ENCODE measurements at regions not wholly inside any gene's neighbourhood (a gene's known extent, or its start where the extent isn't known, plus 50 kb on each side); places are given as distances from the start of the nearest gene placed in this dataset.

DNA sequence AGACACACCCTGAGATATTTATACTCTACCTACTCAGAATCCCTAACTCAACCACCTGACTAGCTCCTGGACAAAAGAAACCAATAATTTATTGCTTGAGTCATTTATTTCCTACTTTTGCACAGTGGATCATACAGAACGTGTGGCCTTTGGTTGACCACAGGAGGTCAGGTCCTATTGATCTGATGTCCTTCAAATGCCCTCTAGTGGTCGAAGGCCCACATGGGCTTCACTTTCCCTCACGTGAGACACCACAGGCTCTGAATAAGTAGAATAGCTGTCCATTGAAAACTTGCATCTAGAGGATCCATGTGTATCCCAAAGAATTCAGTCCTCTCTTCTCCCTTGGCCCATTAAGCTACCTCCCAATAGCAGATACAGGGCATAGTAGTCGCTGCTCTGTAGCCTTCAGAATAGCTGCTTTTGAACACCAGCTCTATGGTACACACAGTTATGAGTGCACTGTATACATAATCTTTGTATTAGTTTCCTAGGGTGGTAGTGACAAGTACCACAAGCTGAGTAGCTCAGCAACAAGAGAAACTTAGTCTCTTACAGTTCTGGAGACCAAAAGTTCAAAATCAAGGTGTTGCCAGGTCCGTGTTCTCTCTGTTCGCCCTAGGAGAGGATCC is 177.6 kb upstream of the SMARCA2 start:
- FAIRE-seq (no peak), DNase-seq (ENCODE audit: low read depth, low spot score) (no peak)
- POLR2A ChIA-PET, result no interaction called here
- CTCF ChIA-PET, result no interaction called here
- no peaks in the 10 kb centered on the region for H3K27me3 ChIP-seq (ENCODE audit: control insufficient read depth in 2 of 2, insufficient read depth in 2 of 2, low read length in 2 of 2)
- no peaks in the 10 kb centered on the region for H3K9me1 ChIP-seq (replicated peaks; ENCODE audit: control insufficient read depth, extremely low read depth, insufficient read depth, low read length)
- no peak overlapping the region for H2AFZ ChIP-seq (ENCODE audit: low read depth, low read length)
- H3K27ac ChIP-seq (ENCODE audit: insufficient read depth, low read depth, low read length), result no peak overlapping the region
- no peak overlapping the region for H3K4me2 ChIP-seq (ENCODE audit: insufficient read depth, low read length)
- BruUV-seq (replicated peaks), result no TSS peak
- H3K36me3 ChIP-seq (ENCODE audit: control insufficient read depth in 2 of 2, extremely low read depth in 1 of 2, insufficient read depth in 2 of 2, low read length in 2 of 2), result no peaks in the 10 kb centered on the region
- TF ChIP-seq, protein P1, sequence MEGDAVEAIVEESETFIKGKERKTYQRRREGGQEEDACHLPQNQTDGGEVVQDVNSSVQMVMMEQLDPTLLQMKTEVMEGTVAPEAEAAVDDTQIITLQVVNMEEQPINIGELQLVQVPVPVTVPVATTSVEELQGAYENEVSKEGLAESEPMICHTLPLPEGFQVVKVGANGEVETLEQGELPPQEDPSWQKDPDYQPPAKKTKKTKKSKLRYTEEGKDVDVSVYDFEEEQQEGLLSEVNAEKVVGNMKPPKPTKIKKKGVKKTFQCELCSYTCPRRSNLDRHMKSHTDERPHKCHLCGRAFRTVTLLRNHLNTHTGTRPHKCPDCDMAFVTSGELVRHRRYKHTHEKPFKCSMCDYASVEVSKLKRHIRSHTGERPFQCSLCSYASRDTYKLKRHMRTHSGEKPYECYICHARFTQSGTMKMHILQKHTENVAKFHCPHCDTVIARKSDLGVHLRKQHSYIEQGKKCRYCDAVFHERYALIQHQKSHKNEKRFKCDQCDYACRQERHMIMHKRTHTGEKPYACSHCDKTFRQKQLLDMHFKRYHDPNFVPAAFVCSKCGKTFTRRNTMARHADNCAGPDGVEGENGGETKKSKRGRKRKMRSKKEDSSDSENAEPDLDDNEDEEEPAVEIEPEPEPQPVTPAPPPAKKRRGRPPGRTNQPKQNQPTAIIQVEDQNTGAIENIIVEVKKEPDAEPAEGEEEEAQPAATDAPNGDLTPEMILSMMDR (IDR thresholded peaks at IDR 0.05; ENCODE audit: extremely low read depth in 1 of 2, insufficient read depth in 1 of 2, low read depth in 1 of 2, low read length in 2 of 2), result peak in 1 of 2 donors; percentile 13
- no peak for TF ChIP-seq GATA2 (IDR thresholded peaks at IDR 0.05; ENCODE audit: insufficient read depth, insufficient read length, low read depth, low read length)
- H4K20me1 ChIP-seq (replicated peaks; ENCODE audit: control insufficient read depth, extremely low read depth, insufficient read depth, low read length), result no peaks in the 10 kb centered on the region
- no peaks in the 10 kb centered on the region for H3K9me3 ChIP-seq (replicated peaks; ENCODE audit: control insufficient read depth, insufficient read depth, low read length)
- no peaks in the 10 kb centered on the region for H3K4me1 ChIP-seq (ENCODE audit: control insufficient read depth, extremely low read depth, insufficient read depth, low read length)
- H3K79me2 ChIP-seq (ENCODE audit: control insufficient read depth, insufficient read depth, low read length), result no peaks in the 10 kb centered on the region
- H3K4me3 ChIP-seq (replicated peaks in 1 of 3; ENCODE audit: insufficient read depth in 1 of 3, low read depth in 1 of 3, low read length in 3 of 3), result no peak overlapping the region
- dilution Hi-C loops (cut with MboI; ENCODE audit: extremely low pct_ligation_motif_present, low sequenced_read_pairs), result no loop called here
- intact Hi-C loops (cut with micrococcal nuclease), result no loop called here
- no peak overlapping the region for H3K9ac ChIP-seq (replicated peaks; ENCODE audit: extremely low read depth, insufficient read depth, low read length)

DNA sequence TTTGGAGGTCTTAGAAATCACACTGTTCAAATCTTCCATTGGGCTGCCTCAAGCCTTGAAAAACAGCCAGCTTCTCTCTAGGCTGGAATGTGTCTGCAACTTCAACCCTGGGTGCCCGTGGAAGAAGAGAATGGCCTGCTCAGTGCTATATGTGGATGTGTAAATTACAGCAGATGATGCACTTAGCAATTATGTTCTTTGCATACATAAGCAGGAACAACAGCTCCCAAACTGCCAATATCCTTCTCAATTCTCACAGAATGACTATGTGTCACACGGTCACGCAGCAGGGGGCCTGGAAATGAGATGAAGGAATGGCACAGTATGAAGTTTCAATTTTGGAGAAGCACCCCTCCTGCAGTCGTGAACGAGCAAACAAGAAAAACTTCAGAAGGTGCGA is 175.2 kb upstream of the SMARCA2 start:
- Histone ChIP-seq H3K27me3 (ENCODE audit: control insufficient read depth in 2 of 2, insufficient read depth in 2 of 2, low read length in 2 of 2) (no peaks in the 10 kb centered on the region), H3K36me3 (ENCODE audit: control insufficient read depth in 2 of 2, extremely low read depth in 1 of 2, insufficient read depth in 2 of 2, low read length in 2 of 2) (no peaks in the 10 kb centered on the region), H3K9me3 (replicated peaks; ENCODE audit: control insufficient read depth, insufficient read depth, low read length) (no peaks in the 10 kb centered on the region), H3K4me3 (replicated peaks in 1 of 3; ENCODE audit: insufficient read depth in 1 of 3, low read depth in 1 of 3, low read length in 3 of 3) (no peak overlapping the region), H4K20me1 (replicated peaks; ENCODE audit: control insufficient read depth, extremely low read depth, insufficient read depth, low read length) (no peaks in the 10 kb centered on the region), H2AFZ (ENCODE audit: low read depth, low read length) (no peak overlapping the region), H3K9ac (replicated peaks; ENCODE audit: extremely low read depth, insufficient read depth, low read length) (no peak overlapping the region), H3K79me2 (ENCODE audit: control insufficient read depth, insufficient read depth, low read length) (no peaks in the 10 kb centered on the region), H3K27ac (ENCODE audit: insufficient read depth, low read depth, low read length) (no peak overlapping the region), H3K9me1 (replicated peaks; ENCODE audit: control insufficient read depth, extremely low read depth, insufficient read depth, low read length) (no peaks in the 10 kb centered on the region), H3K4me1 (ENCODE audit: control insufficient read depth, extremely low read depth, insufficient read depth, low read length) (no peaks in the 10 kb centered on the region), H3K4me2 (ENCODE audit: insufficient read depth, low read length) (no peak overlapping the region)
- FAIRE-seq, result no peak
- POLR2A ChIA-PET, result no interaction called here
- DNase-seq (ENCODE audit: low read depth, low spot score), result no peak
- dilution Hi-C loops (cut with MboI; ENCODE audit: extremely low pct_ligation_motif_present, low sequenced_read_pairs) (no loop called here), intact Hi-C loops (cut with micrococcal nuclease) (no loop called here)
- TF ChIP-seq MYC (IDR thresholded peaks at IDR 0.05; ENCODE audit: low read depth, low read length) (no peak), POLR2A (IDR thresholded peaks at IDR 0.05; ENCODE audit: low read depth, low read length) (no peak), FOS (IDR thresholded peaks at IDR 0.05; ENCODE audit: borderline replicate concordance, insufficient read depth, low read length) (no peak), POLR2AphosphoS5 (IDR thresholded peaks at IDR 0.05; ENCODE audit: insufficient read depth, low read depth, low read length) (no peak), JUN (IDR thresholded peaks at IDR 0.05; ENCODE audit: borderline replicate concordance, insufficient read depth, insufficient read length, low read depth) (no peak), EZH2 (IDR thresholded peaks at IDR 0.05; ENCODE audit: borderline replicate concordance, low read depth, low read length, severe bottlenecking) (no peak), GATA2 (IDR thresholded peaks at IDR 0.05; ENCODE audit: insufficient read depth, insufficient read length, low read depth, low read length) (no peak)
- TF ChIP-seq, protein P2, sequence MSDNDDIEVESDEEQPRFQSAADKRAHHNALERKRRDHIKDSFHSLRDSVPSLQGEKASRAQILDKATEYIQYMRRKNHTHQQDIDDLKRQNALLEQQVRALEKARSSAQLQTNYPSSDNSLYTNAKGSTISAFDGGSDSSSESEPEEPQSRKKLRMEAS (IDR thresholded peaks at IDR 0.05; ENCODE audit: insufficient read depth, insufficient read length), result no peak
- TF ChIP-seq, protein P1 (IDR thresholded peaks at IDR 0.05; ENCODE audit: extremely low read depth in 1 of 2, insufficient read depth in 1 of 2, low read depth in 1 of 2, low read length in 2 of 2), result no peak
- BruUV-seq (replicated peaks), result no TSS peak
- CTCF ChIA-PET, result no interaction called here

All from endothelial cell of umbilical vein (primary cell).